ENCODE measurements at regions not wholly inside any gene's neighbourhood (a gene's known extent, or its start where the extent isn't known, plus 50 kb on each side); places are given as distances from the start of the nearest gene placed in this dataset.

DNA sequence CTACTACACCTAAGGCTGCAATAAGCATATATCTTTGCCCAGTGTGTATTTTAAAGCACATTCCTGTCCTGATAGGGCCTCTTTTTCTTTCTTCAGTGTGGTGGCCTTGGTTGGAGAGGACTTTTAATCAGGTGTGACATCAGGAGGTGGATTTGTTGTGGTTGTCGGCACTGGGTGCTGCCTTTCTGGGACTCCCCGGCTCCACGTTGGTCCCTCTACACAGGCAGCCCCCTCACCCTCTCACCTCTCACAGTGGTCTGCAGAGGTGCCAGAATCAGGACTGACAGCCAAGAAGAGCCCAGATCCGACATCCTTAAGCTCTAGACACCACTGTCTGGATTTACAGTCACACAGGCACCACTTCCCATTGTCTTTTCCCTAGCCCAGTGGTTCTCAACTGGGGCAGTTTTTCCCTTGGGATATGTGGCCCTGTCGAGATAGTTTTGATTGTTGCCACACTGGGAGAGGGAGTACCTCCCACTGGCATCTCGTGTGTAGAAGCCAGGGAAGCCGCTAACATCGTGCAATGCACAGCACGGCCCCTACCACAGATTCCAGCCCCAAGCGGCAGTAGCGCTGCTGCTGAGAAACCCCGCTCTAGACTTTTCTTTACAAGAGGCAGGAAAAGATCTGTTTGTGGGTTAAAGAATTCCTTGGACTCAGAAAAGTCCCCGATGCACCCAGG, 314.1 kb downstream of the QKI start:
- no peak for TF ChIP-seq FOSL1 (IDR thresholded peaks at IDR 0.05; ENCODE audit: low read depth)
- TF ChIP-seq, protein P1, sequence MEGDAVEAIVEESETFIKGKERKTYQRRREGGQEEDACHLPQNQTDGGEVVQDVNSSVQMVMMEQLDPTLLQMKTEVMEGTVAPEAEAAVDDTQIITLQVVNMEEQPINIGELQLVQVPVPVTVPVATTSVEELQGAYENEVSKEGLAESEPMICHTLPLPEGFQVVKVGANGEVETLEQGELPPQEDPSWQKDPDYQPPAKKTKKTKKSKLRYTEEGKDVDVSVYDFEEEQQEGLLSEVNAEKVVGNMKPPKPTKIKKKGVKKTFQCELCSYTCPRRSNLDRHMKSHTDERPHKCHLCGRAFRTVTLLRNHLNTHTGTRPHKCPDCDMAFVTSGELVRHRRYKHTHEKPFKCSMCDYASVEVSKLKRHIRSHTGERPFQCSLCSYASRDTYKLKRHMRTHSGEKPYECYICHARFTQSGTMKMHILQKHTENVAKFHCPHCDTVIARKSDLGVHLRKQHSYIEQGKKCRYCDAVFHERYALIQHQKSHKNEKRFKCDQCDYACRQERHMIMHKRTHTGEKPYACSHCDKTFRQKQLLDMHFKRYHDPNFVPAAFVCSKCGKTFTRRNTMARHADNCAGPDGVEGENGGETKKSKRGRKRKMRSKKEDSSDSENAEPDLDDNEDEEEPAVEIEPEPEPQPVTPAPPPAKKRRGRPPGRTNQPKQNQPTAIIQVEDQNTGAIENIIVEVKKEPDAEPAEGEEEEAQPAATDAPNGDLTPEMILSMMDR (IDR thresholded peaks at IDR 0.05 in 2 of 3, conservative IDR thresholded peaks at IDR 0.05 in 1 of 3; ENCODE audit: borderline replicate concordance in 1 of 3, insufficient read depth in 1 of 3, low read depth in 2 of 3, low read length in 2 of 3), result no peak
- no peak for TF ChIP-seq POLR2AphosphoS5 (IDR thresholded peaks at IDR 0.05; ENCODE audit: low read depth, low read length)
- no peak for TF ChIP-seq SIN3A (IDR thresholded peaks at IDR 0.05; ENCODE audit: low read depth)
- no peak for TF ChIP-seq POLR2A (IDR thresholded peaks at IDR 0.05; ENCODE audit: borderline replicate concordance, extremely low read depth, insufficient read depth, insufficient read length)
- TF ChIP-seq CEBPB (IDR thresholded peaks at IDR 0.05; ENCODE audit: low read depth), result no peak
- TF ChIP-seq YY1 (IDR thresholded peaks at IDR 0.05; ENCODE audit: extremely low read depth, insufficient replicate concordance, low read depth, low read length), result no peak
- no peak for TF ChIP-seq JUND (IDR thresholded peaks at IDR 0.05)
- TF ChIP-seq, protein P2, sequence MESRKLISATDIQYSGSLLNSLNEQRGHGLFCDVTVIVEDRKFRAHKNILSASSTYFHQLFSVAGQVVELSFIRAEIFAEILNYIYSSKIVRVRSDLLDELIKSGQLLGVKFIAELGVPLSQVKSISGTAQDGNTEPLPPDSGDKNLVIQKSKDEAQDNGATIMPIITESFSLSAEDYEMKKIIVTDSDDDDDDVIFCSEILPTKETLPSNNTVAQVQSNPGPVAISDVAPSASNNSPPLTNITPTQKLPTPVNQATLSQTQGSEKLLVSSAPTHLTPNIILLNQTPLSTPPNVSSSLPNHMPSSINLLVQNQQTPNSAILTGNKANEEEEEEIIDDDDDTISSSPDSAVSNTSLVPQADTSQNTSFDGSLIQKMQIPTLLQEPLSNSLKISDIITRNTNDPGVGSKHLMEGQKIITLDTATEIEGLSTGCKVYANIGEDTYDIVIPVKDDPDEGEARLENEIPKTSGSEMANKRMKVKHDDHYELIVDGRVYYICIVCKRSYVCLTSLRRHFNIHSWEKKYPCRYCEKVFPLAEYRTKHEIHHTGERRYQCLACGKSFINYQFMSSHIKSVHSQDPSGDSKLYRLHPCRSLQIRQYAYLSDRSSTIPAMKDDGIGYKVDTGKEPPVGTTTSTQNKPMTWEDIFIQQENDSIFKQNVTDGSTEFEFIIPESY (IDR thresholded peaks at IDR 0.05; ENCODE audit: extremely low read depth, insufficient replicate concordance, low read length), result no peak
- TF ChIP-seq TCF7L2 (IDR thresholded peaks at IDR 0.05; ENCODE audit: borderline replicate concordance, extremely low read depth, insufficient read depth, insufficient read length), result no peak
- TF ChIP-seq RAD21 (IDR thresholded peaks at IDR 0.05; ENCODE audit: low read depth), result no peak
- TF ChIP-seq EZH2phosphoT487 (IDR thresholded peaks at IDR 0.05; ENCODE audit: borderline replicate concordance), result no peak
- TF ChIP-seq ZNF274 (IDR thresholded peaks at IDR 0.05; ENCODE audit: low read depth, low read length), result no peak
